K562 (cell line): ENCODE measurements at regions not wholly inside any gene's neighbourhood (a gene's known extent, or its start where the extent isn't known, plus 50 kb on each side); places are given as distances from the start of the nearest gene placed in this dataset.
A peak's percentile ranks its signal among the peaks of the same experiment; 100 is the strongest.

Experiments used
- EGR1 ChIP-seq: fragments of 450-650 bp; conservative IDR thresholded peaks from 2 replicates; pipeline ENCODE4 v1.6.1; 2017; ENCODE audit warnings: mild to moderate bottlenecking
- ESRRA ChIP-seq: fragments of 450-650 bp; IDR thresholded peaks from 2 replicates; pipeline ENCODE4 v1.6.1; 2014; ENCODE audit warnings: low read depth, mild to moderate bottlenecking, moderate library complexity, borderline replicate concordance
- ETV6 ChIP-seq, 3 experiments: fragments of 150-350 bp in 1 of 3; sonication (generic) in 1 of 3; formaldehyde crosslinking in 1 of 3; IDR thresholded peaks; 2 replicates each; pipeline versions ENCODE4 v1.6.1 to v1.8.0; 2014 to 2022; ENCODE audit warnings: borderline replicate concordance in 2 of 3, low read depth in 2 of 3, antibody characterized with exemption in 1 of 3, low read length in 1 of 3, mild to moderate bottlenecking in 1 of 3, missing genetic modification reagents in 1 of 3
- MYC ChIP-seq, 2 experiments: fragments of 250-450 bp in 1 of 2; sonication (Bioruptor Pico) in 1 of 2; IDR thresholded peaks; 2 replicates each; pipeline versions ENCODE4 v1.5.1 to v1.6.1; 2012 to 2021; ENCODE audit warnings: low read depth in 2 of 2, borderline replicate concordance in 1 of 2, improper control_type of control experiment in 1 of 2, low read length in 1 of 2, mild to moderate bottlenecking in 1 of 2, moderate library complexity in 1 of 2
- TOE1 ChIP-seq, 2 experiments: fragments of 450-650 bp in 1 of 2; sonication (generic) in 1 of 2; formaldehyde crosslinking in 1 of 2; IDR thresholded peaks; 2 replicates each; pipeline versions ENCODE4 v1.7.1 to v1.8.0; 2016 to 2022; ENCODE audit warnings: borderline replicate concordance in 2 of 2, mild to moderate bottlenecking in 2 of 2, antibody characterized with exemption in 1 of 2, inconsistent platforms in 1 of 2, low read depth in 1 of 2, missing genetic modification reagents in 1 of 2, moderate library complexity in 1 of 2
- ZBTB1 ChIP-seq: sonication (generic); formaldehyde crosslinking; IDR thresholded peaks from 2 replicates; pipeline ENCODE4 v1.8.1; 2023; ENCODE audit warnings: missing genetic modification reagents, low read depth, mild to moderate bottlenecking, borderline replicate concordance
- ZNF263 ChIP-seq: sonication (generic); formaldehyde crosslinking; IDR thresholded peaks from 2 replicates; pipeline ENCODE4 v1.8.0; 2022; ENCODE audit warnings: mild to moderate bottlenecking, missing genetic modification reagents, borderline replicate concordance
- TF ChIP-seq, protein P1 (sequence below): sonication (generic); formaldehyde crosslinking; IDR thresholded peaks from 2 replicates; pipeline ENCODE4 v1.5.0; 2020; ENCODE audit warnings: missing genetic modification reagents
- TF ChIP-seq, protein P2 (sequence below): sonication (generic); formaldehyde crosslinking; IDR thresholded peaks from 2 replicates; pipeline ENCODE4 v1.8.0; 2023; ENCODE audit warnings: mild to moderate bottlenecking, missing genetic modification reagents
- TF ChIP-seq, protein P3 (sequence below): fragments of 450-650 bp; formaldehyde crosslinking; conservative IDR thresholded peaks from 2 replicates; pipeline ENCODE4 v1.4.0; 2022; ENCODE audit warnings: mild to moderate bottlenecking, missing genetic modification characterization

DNA sequence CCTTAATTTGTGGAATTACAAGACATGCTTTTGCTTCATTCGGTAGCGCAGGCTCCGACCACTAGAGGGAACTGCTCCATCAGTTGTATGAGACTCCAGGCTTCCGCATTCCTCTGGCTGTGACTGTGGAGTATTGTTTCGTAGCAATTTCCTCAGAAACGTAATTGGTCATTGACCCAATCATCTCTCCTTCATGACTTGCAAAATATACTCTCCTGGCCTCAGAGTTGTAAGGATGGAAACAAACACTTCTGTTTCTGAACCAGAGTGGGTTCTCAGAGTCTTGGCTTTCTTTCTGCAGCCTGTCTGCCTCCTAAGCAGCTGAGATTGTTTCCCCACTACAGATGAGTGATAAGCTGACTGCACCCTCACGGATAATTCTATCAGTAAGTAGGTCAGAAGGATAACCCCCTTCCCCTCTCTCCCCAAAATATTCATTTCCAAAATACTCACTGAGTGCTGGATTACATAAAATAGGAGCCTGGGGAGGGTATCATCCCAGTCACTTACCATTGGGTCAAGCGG, 146.8 kb upstream of the ZC3H12C start:
- TF ChIP-seq ZBTB1 (CRISPR knock-in tag), result no peak
- no peak for TF ChIP-seq ETV6 (IDR thresholded peaks at IDR 0.05; ENCODE audit: borderline replicate concordance in 1 of 2, low read depth in 2 of 2, low read length in 1 of 2)
- no peak for TF ChIP-seq ETV6 (CRISPR knock-in tag; IDR thresholded peaks at IDR 0.05; ENCODE audit: borderline replicate concordance)
- TF ChIP-seq, protein P1, sequence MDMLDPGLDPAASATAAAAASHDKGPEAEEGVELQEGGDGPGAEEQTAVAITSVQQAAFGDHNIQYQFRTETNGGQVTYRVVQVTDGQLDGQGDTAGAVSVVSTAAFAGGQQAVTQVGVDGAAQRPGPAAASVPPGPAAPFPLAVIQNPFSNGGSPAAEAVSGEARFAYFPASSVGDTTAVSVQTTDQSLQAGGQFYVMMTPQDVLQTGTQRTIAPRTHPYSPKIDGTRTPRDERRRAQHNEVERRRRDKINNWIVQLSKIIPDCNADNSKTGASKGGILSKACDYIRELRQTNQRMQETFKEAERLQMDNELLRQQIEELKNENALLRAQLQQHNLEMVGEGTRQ (CRISPR knock-in tag), result no peak
- TF ChIP-seq, protein P2, sequence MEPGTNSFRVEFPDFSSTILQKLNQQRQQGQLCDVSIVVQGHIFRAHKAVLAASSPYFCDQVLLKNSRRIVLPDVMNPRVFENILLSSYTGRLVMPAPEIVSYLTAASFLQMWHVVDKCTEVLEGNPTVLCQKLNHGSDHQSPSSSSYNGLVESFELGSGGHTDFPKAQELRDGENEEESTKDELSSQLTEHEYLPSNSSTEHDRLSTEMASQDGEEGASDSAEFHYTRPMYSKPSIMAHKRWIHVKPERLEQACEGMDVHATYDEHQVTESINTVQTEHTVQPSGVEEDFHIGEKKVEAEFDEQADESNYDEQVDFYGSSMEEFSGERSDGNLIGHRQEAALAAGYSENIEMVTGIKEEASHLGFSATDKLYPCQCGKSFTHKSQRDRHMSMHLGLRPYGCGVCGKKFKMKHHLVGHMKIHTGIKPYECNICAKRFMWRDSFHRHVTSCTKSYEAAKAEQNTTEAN (CRISPR knock-in tag), result no peak
- 0 out of 2 replicates have a peak, but pooled peaks have one; percentile 12 for TF ChIP-seq MYC (IDR thresholded peaks at IDR 0.05; ENCODE audit: low read depth, low read length)
- no peak for TF ChIP-seq MYC (CRISPR knock-in tag; IDR thresholded peaks at IDR 0.05; ENCODE audit: borderline replicate concordance, low read depth)
- no peak for TF ChIP-seq ZNF263 (CRISPR knock-in tag)
- no peak for TF ChIP-seq EGR1
- no peak for TF ChIP-seq ESRRA
- TF ChIP-seq, protein P3, sequence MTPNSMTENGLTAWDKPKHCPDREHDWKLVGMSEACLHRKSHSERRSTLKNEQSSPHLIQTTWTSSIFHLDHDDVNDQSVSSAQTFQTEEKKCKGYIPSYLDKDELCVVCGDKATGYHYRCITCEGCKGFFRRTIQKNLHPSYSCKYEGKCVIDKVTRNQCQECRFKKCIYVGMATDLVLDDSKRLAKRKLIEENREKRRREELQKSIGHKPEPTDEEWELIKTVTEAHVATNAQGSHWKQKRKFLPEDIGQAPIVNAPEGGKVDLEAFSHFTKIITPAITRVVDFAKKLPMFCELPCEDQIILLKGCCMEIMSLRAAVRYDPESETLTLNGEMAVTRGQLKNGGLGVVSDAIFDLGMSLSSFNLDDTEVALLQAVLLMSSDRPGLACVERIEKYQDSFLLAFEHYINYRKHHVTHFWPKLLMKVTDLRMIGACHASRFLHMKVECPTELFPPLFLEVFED (CRISPR knock-in tag), result no peak
- no peak for TF ChIP-seq TOE1 (IDR thresholded peaks at IDR 0.05; ENCODE audit: borderline replicate concordance)
- no peak for TF ChIP-seq TOE1 (CRISPR knock-in tag; IDR thresholded peaks at IDR 0.05; ENCODE audit: borderline replicate concordance, low read depth)
